ENCODE measurements at regions not wholly inside any gene's neighbourhood (a gene's known extent, or its start where the extent isn't known, plus 50 kb on each side); places are given as distances from the start of the nearest gene placed in this dataset.

- Histone ChIP-seq H3K79me2 (ENCODE audit: control insufficient read depth, insufficient read depth, low read length) (no peaks in the 10 kb centered on the region), H3K27ac (ENCODE audit: insufficient read depth, low read length) (no peak overlapping the region), H3K4me1 (ENCODE audit: control insufficient read depth, extremely low read depth, insufficient read depth, low read length) (no peaks in the 10 kb centered on the region), H3K9ac (ENCODE audit: insufficient read depth, low read length) (no peak overlapping the region), H3K9me3 (ENCODE audit: control insufficient read depth, insufficient read depth, low read depth, low read length) (no peaks in the 10 kb centered on the region), H3K4me3 (replicated peaks in 1 of 4; ENCODE audit: control extremely low read depth in 1 of 4, insufficient read depth in 1 of 4, low read depth in 3 of 4, low read length in 4 of 4) (no peak overlapping the region), H2AFZ (ENCODE audit: low read length) (no peak overlapping the region), H3K4me2 (ENCODE audit: extremely low read depth, insufficient read depth, low read length) (no peak overlapping the region), H3K27me3 (ENCODE audit: control insufficient read depth, insufficient read depth, low read length) (peaks cover 43% of the 10 kb centered on the region), H3K36me3 (ENCODE audit: control insufficient read depth, insufficient read depth, low read length) (no peaks in the 10 kb centered on the region), H4K20me1 (ENCODE audit: control insufficient read depth, extremely low read depth, insufficient read depth, low read length) (no peaks in the 10 kb centered on the region)
- no peak for TF ChIP-seq EZH2 (IDR thresholded peaks at IDR 0.05; ENCODE audit: low read length, missing control alignments)
- no peak for TF ChIP-seq CTCF (conservative IDR thresholded peaks at IDR 0.05 in 1 of 2, IDR thresholded peaks at IDR 0.05 in 1 of 2; ENCODE audit: low read depth in 1 of 2, low read length in 2 of 2)
- no peak for DNase-seq (ENCODE audit: low read depth in 2 of 2)
Measured at GRCh38 chr20:1784586-1784985, 110.6 kb upstream of the SIRPA start.

GRCh38 chr20:1783245-1783644 is 112.0 kb upstream of the SIRPA start:
- Histone ChIP-seq H3K4me2 (ENCODE audit: extremely low read depth, insufficient read depth, low read length) (no peak overlapping the region), H3K36me3 (ENCODE audit: control insufficient read depth, insufficient read depth, low read length) (no peaks in the 10 kb centered on the region), H3K27me3 (ENCODE audit: control insufficient read depth, insufficient read depth, low read length) (peaks cover 31% of the 10 kb centered on the region), H3K4me3 (replicated peaks in 1 of 4; ENCODE audit: control extremely low read depth in 1 of 4, insufficient read depth in 1 of 4, low read depth in 3 of 4, low read length in 4 of 4) (no peak overlapping the region), H3K79me2 (ENCODE audit: control insufficient read depth, insufficient read depth, low read length) (no peaks in the 10 kb centered on the region), H3K27ac (ENCODE audit: insufficient read depth, low read length) (no peak overlapping the region), H4K20me1 (ENCODE audit: control insufficient read depth, extremely low read depth, insufficient read depth, low read length) (no peaks in the 10 kb centered on the region), H3K9me3 (ENCODE audit: control insufficient read depth, insufficient read depth, low read depth, low read length) (no peaks in the 10 kb centered on the region), H2AFZ (ENCODE audit: low read length) (no peak overlapping the region), H3K9ac (ENCODE audit: insufficient read depth, low read length) (no peak overlapping the region), H3K4me1 (ENCODE audit: control insufficient read depth, extremely low read depth, insufficient read depth, low read length) (no peaks in the 10 kb centered on the region)
- no peak for TF ChIP-seq EZH2 (IDR thresholded peaks at IDR 0.05; ENCODE audit: low read length, missing control alignments)
- no peak for TF ChIP-seq CTCF (conservative IDR thresholded peaks at IDR 0.05 in 1 of 2, IDR thresholded peaks at IDR 0.05 in 1 of 2; ENCODE audit: low read depth in 1 of 2, low read length in 2 of 2)
- DNase-seq (ENCODE audit: low read depth in 2 of 2): no peak

GRCh38 chr20:1782181-1782580 is 113.0 kb upstream of the SIRPA start:
- no peaks in the 10 kb centered on the region for H3K4me1 ChIP-seq (ENCODE audit: control insufficient read depth, extremely low read depth, insufficient read depth, low read length)
- H3K9ac ChIP-seq (ENCODE audit: insufficient read depth, low read length): no peak overlapping the region
- H3K4me3 ChIP-seq (replicated peaks in 1 of 4; ENCODE audit: control extremely low read depth in 1 of 4, insufficient read depth in 1 of 4, low read depth in 3 of 4, low read length in 4 of 4): no peak overlapping the region
- no peaks in the 10 kb centered on the region for H3K9me3 ChIP-seq (ENCODE audit: control insufficient read depth, insufficient read depth, low read depth, low read length)
- no peak for DNase-seq (ENCODE audit: low read depth in 2 of 2)
- H3K4me2 ChIP-seq (ENCODE audit: extremely low read depth, insufficient read depth, low read length): no peak overlapping the region
- no peak for TF ChIP-seq EZH2 (IDR thresholded peaks at IDR 0.05; ENCODE audit: low read length, missing control alignments)
- no peak for TF ChIP-seq CTCF (conservative IDR thresholded peaks at IDR 0.05 in 1 of 2, IDR thresholded peaks at IDR 0.05 in 1 of 2; ENCODE audit: low read depth in 1 of 2, low read length in 2 of 2)
- no peaks in the 10 kb centered on the region for H3K79me2 ChIP-seq (ENCODE audit: control insufficient read depth, insufficient read depth, low read length)
- H3K27me3 ChIP-seq (ENCODE audit: control insufficient read depth, insufficient read depth, low read length): peaks cover 24% of the 10 kb centered on the region
- no peak overlapping the region for H3K27ac ChIP-seq (ENCODE audit: insufficient read depth, low read length)
- H4K20me1 ChIP-seq (ENCODE audit: control insufficient read depth, extremely low read depth, insufficient read depth, low read length): no peaks in the 10 kb centered on the region
- no peaks in the 10 kb centered on the region for H3K36me3 ChIP-seq (ENCODE audit: control insufficient read depth, insufficient read depth, low read length)
- no peak overlapping the region for H2AFZ ChIP-seq (ENCODE audit: low read length)

Data from fibroblast of lung (primary cell).